NCI-H1105 (cell line): ENCODE measurements at regions not wholly inside any gene's neighbourhood (a gene's known extent, or its start where the extent isn't known, plus 50 kb on each side); places are given as distances from the start of the nearest gene placed in this dataset.
"Not testable (repeated sequence)": the region's sequence is repeated elsewhere in the genome, so short reads cannot be mapped to it uniquely, and the experiment has no call there.

Experiments used
- DNase-seq: peaks from one replicate; lab custom pipeline; 2025; lab: John Stamatoyannopoulos, UW

DNA sequence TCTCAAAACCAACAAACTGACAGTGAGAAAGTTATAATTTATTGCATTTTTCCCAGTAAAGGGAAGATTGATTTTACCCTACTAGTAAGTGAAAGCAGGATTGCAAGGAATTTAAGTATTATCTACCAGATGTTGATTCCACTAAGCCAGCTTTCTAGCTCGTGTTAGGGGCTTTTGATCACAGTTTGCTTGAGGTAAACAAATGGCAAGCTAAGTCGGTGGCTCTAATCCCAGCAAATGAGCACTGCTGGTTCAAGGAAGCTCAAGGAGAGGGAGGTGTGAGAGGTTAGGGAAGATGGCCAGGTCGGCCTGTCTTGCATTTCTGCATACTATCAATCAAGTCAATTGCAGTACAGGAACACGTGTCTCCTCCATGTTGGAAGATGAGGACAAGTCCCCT is 448.7 kb upstream of the POM121L12 start:
- DNase-seq, result no peak

DNA sequence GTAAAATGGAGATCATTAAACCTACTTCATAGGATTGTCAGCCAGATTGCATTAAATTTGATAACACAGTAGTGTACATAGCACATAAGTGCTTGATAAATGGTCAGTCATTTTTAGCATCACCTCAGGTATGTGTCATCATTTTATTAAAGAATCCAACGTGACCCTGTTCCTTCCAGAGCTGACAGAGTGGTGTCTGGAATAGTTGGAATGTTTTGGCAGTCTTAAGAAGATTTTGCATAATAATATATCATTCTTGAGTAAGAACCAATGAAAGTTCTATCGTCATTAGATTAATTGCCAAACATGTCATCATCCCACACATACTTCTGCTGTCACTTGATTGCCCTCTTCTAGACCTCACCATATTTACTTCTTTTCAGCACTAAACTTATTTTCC is 451.4 kb upstream of the POM121L12 start:
- DNase-seq, result no peak

GRCh38 chr7:52573141-52573540 is 462.3 kb upstream of the POM121L12 start:
- DNase-seq, result not testable (repeated sequence)

DNA sequence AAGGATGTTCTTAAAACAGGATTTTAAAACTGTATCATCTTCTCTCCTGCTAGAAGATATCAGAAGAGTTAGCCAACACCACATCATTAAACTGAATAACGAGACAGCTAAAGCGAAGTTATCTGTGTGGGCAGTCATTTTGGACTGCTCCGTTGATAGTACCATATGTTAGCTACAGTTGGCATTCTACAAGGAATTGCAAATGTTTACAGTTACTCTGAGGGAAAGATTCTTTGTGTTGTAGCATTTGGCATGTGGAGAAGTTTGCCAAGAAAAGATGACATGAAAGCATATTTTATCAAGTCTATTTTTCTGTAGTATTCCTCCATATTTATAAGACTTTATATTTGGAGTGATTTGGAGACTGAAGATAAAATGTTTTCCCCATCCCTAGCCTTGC is 464.4 kb upstream of the POM121L12 start:
- no peak for DNase-seq

DNA sequence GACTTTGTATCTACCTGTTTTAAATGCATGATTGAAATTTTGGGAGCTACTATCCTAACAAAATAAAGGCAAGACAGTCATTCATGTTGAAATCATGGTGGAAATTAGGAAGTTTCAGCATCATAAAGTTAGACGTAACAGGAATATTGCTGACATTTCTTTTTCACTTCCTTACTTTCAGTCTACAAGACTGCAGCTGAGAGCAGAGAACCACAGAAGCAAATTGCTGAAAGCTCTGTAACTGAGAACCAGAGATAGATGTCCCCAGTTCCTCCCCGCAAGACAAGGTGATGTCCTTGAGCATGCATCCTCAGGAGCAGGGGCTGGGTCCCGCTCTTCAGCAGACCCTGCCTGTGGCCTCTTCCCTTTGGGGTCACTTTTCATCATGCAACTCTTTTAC is 466.3 kb upstream of the POM121L12 start:
- DNase-seq, result no peak

GRCh38 chr7:52565974-52566373 is 469.5 kb upstream of the POM121L12 start:
- no peak for DNase-seq

GRCh38 chr7:52555805-52556204 is 479.6 kb upstream of the POM121L12 start:
- DNase-seq, result no peak

- DNase-seq, result no peak
These were observed 488.0 kb upstream of the POM121L12 start for GRCh38 chr7:52547308-52547910.

GRCh38 chr7:52541198-52541765 is 494.2 kb upstream of the POM121L12 start:
- not testable (repeated sequence) for DNase-seq

DNA sequence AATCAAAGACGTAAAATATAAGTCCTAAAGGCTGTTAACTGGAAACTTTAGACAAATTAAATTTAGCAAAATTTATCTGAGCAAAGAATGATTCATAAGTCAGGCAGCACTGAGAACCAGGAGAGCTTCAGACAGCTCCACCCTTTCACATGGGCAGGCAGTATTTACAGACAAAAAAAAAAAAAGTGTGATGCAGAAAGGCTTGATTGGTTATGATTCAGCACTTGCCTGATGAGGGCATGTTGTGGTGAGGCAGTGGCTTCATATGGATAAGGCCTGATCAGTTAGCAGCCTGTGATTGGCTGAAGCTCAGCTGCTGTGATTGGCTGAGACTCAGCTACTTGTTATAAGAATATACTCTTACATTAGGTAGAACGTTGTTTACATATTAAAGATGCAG is 495.4 kb upstream of the POM121L12 start:
- no peak for DNase-seq

GRCh38 chr7:52539414-52539813 is 496.0 kb upstream of the POM121L12 start:
- no peak for DNase-seq

DNA sequence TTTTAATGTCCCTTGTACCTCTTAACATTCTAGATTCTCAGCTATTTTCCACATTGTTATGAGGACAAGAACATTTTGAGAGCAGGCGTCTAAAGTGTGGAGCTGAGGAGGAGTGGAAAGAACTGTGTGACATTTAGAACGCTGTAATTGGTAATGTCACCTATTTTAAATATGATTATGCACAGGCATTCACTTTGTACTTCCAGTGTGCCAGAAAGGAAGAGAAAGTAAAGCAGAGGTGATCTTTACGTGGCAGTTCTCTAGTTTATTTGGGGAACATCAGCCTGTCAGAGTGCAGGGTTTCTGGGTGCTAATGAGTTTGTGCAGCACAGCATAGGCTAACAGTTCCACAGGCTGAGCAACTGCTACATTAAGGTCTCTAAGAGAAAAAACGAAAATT is 498.4 kb upstream of the POM121L12 start:
- no peak for DNase-seq

- DNase-seq, result no peak
These were observed 509.6 kb upstream of the POM121L12 start for GRCh38 chr7:52525772-52526341.

DNA sequence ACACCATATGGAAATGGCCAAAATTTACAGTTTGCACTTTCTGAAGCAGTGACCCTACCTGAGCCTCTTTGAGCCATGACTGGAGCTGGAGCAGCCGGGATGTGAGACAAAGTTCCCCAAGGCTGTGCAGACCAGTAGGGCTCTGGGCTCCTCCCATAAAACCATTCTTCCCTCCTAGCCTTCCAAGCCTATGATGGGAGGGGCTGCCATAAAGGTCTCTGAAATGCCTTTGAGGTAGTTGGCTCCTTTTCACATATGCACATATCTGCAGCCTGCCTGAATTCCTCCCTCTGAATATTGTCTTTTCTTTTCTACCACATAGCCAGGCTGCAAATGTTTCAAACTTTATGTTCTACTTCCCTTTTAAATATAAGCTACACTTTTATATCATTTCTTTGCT is 516.6 kb upstream of the POM121L12 start:
- no peak for DNase-seq

- DNase-seq, result no peak
These were observed 522.8 kb upstream of the POM121L12 start for GRCh38 chr7:52512656-52513055.

GRCh38 chr7:52507546-52508255 is 527.7 kb upstream of the POM121L12 start:
- no peak for DNase-seq

GRCh38 chr7:52506325-52506724 is 529.1 kb upstream of the POM121L12 start:
- DNase-seq, result no peak

- DNase-seq, result no peak
These were observed 530.9 kb upstream of the POM121L12 start for GRCh38 chr7:52504561-52504960.

GRCh38 chr7:52502281-52502680 is 533.2 kb upstream of the POM121L12 start:
- DNase-seq, result no peak

DNA sequence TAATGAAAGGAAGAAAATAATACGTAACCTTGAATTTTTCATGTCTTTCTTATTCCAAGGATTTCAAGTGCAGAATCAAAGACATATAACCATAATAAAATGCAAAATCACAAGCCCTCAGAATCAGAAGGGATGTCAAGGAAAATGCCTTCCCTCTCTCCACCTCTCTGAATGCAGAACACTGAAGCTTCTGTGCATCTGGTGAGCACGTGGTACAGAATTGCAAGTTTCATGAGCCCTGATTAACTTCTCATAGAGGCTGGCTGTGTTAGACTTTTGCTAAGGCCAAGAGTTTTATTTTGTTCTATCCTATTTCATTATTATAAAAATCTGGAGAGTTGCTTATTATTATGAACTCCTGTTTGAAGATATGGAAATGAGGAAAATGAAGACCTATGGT is 533.7 kb upstream of the POM121L12 start:
- DNase-seq, result no peak

DNA sequence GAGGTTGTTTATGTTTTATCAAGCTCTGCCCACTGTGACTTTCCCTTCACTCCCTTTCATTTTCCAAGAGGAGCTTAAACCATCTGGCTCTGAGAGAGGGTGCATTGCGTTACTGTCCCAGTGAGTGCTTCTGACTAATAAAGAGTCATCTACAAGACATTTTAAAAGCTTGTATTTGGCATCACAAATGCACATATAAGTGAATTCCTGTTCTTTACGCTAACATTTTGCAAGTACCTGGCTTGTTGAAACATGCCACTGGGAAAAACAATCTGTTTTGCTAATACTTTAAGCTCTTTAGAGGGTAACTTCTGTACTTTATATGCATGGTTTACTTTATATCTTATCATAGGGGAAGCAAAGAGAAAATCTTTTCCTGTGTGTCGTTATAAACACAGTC is 534.6 kb upstream of the POM121L12 start:
- no peak for DNase-seq

DNA sequence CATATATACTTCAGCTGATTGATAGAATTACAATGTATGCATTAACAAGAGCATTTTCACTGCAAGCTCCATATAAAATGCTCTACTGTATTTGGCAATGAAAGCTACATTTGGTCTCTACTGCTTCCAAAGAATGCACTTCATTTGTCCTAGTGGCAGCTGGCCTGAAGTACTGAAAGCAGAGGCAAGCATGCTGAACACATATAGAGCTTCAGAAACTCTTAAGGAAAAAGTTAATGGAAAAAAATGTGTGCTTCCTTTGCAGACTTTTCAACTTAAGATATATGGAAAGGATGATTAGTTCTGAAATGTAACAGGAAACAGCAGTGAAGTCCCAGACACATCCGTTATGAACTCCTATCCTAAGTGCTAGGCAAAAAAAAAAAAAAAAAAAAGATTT is 537.1 kb upstream of the POM121L12 start:
- no peak for DNase-seq

- no peak for DNase-seq
These were observed 549.2 kb upstream of the POM121L12 start for GRCh38 chr7:52486267-52486666.
